ENCODE measurements at regions not wholly inside any gene's neighbourhood (a gene's known extent, or its start where the extent isn't known, plus 50 kb on each side); places are given as distances from the start of the nearest gene placed in this dataset.
A peak's percentile ranks its signal among the peaks of the same experiment; 100 is the strongest.

- H3K27me3 ChIP-seq: no peaks in the 10 kb centered on the region
- H3K36me3 ChIP-seq: no peaks in the 10 kb centered on the region
- H3K4me3 ChIP-seq: no peak overlapping the region
- WGBS, 2 donors: 50 to 63% methylated on average over 7 of the region's 7 CpGs
- DNase-seq: peak in 1 of 2 donors; percentile 29
- TF ChIP-seq CTCF (IDR thresholded peaks at IDR 0.05): peak in 8 of 9 donors; percentile 20 to 67 (median 50)
- ATAC-seq: peak in 1 of 8 donors; percentile 48
- no peak overlapping the region for H3K27ac ChIP-seq
- intact Hi-C loops (cut with DNase I): loop anchor here in 4 of 10 donors (5.0 to 10.0 kb wide), 3 partner anchors 108 to 128 kb away; no protein-coding TSS in a partner anchor
- no peaks in the 10 kb centered on the region for H3K9me3 ChIP-seq
- H3K4me1 ChIP-seq: peaks cover 0 to 7% (median 0%) of the 10 kb centered on the region in 9 donors
These were observed 235.0 kb downstream of the ATP23 start for GRCh38 chr12:58176296-58176869.

- Histone ChIP-seq H3K9me3 (no peaks in the 10 kb centered on the region), H3K27ac (no peak overlapping the region), H3K4me3 (no peak overlapping the region), H3K36me3 (no peaks in the 10 kb centered on the region), H3K4me1 (peaks cover 0 to 7% (median 0%) of the 10 kb centered on the region in 9 donors), H3K27me3 (no peaks in the 10 kb centered on the region)
- ATAC-seq: no peak
- intact Hi-C loops (cut with DNase I): loop anchor here in 4 of 10 donors (5.0 to 10.0 kb wide), 3 partner anchors 107 to 127 kb away; no protein-coding TSS in a partner anchor
- no peak for DNase-seq
- WGBS, 2 donors: 83 to 93% methylated on average over 2 of the region's 2 CpGs
- TF ChIP-seq CTCF (IDR thresholded peaks at IDR 0.05): no peak
These were observed 236.0 kb downstream of the ATP23 start for GRCh38 chr12:58177366-58177765.

GRCh38 chr12:58184212-58184611, 242.8 kb downstream of the ATP23 start:
- peaks cover 0 to 14% (median 0%) of the 10 kb centered on the region in 11 donors for H3K9me3 ChIP-seq
- no peak overlapping the region for H3K27ac ChIP-seq
- H3K36me3 ChIP-seq: no peaks in the 10 kb centered on the region
- H3K27me3 ChIP-seq: no peaks in the 10 kb centered on the region
- ATAC-seq (no peak), DNase-seq (no peak)
- no peak overlapping the region for H3K4me3 ChIP-seq
- TF ChIP-seq CTCF (IDR thresholded peaks at IDR 0.05): no peak
- H3K4me1 ChIP-seq: no peaks in the 10 kb centered on the region
- intact Hi-C loops (cut with DNase I): no loop called here

- 82 to 96% methylated on average over 4 of the region's 4 CpGs for WGBS, 2 donors
- no peak for TF ChIP-seq CTCF (IDR thresholded peaks at IDR 0.05)
- Histone ChIP-seq H3K27me3 (no peaks in the 10 kb centered on the region), H3K36me3 (no peaks in the 10 kb centered on the region), H3K4me3 (no peak overlapping the region), H3K27ac (no peak overlapping the region), H3K4me1 (no peaks in the 10 kb centered on the region), H3K9me3 (peaks cover 0 to 14% (median 0%) of the 10 kb centered on the region in 11 donors)
- DNase-seq (no peak), ATAC-seq (no peak)
- intact Hi-C loops (cut with DNase I): no loop called here
These were observed 245.0 kb downstream of the ATP23 start for GRCh38 chr12:58186401-58186800.
